SU-DHL-6 (cell line): ENCODE measurements at regions not wholly inside any gene's neighbourhood (a gene's known extent, or its start where the extent isn't known, plus 50 kb on each side); places are given as distances from the start of the nearest gene placed in this dataset.
"Not testable (repeated sequence)": the region's sequence is repeated elsewhere in the genome, so short reads cannot be mapped to it uniquely, and the experiment has no call there.

Experiments used
- CTCF ChIP-seq: fragments of 200-600 bp; sonication (generic); IDR thresholded peaks from one replicate; pipeline ENCODE4 v1.5.1; 2017; ENCODE audit warnings: antibody characterized with exemption, mild to moderate bottlenecking, low read length, moderate library complexity; ENCODE audit not compliant: insufficient read depth, poor library complexity, severe bottlenecking
- EZH2phosphoT487 ChIP-seq: fragments of 200-600 bp; sonication (generic), shearing (Covaris generic); conservative IDR thresholded peaks from 2 replicates; pipeline ENCODE4 v1.6.1; 2018; ENCODE audit warnings: mild to moderate bottlenecking, antibody characterized with exemption, low read length, moderate library complexity, mixed read lengths

- not testable (repeated sequence) for TF ChIP-seq CTCF, EZH2phosphoT487
Observed at GRCh38 chr1:224022249-224022970, 91.5 kb upstream of the FBXO28 start.
